Neural progenitor cell (in vitro differentiated cells): ENCODE measurements at regions not wholly inside any gene's neighbourhood (a gene's known extent, or its start where the extent isn't known, plus 50 kb on each side); places are given as distances from the start of the nearest gene placed in this dataset.

ENCODE experiments used
- CTCF ChIP-seq: fragments of 200-600 bp; sonication (generic); IDR thresholded peaks from 2 replicates; pipeline ENCODE4 v1.5.1; 2017; ENCODE audit warnings: antibody characterized with exemption, mild to moderate bottlenecking
- EZH2 ChIP-seq: fragments of 200-600 bp; sonication (generic); IDR thresholded peaks from 2 replicates; pipeline ENCODE4 v1.6.1; 2017; ENCODE audit warnings: antibody characterized with exemption, mild to moderate bottlenecking, moderate library complexity
- EZH2phosphoT487 ChIP-seq: fragments of 200-600 bp; sonication (generic); IDR thresholded peaks from 2 replicates; pipeline ENCODE4 v1.6.1; 2017; ENCODE audit warnings: antibody characterized with exemption

GRCh38 chr11:33530815-33531214 lies 169.8 kb downstream of the C11orf91 start:
- TF ChIP-seq CTCF (no peak), EZH2 (no peak), EZH2phosphoT487 (no peak)
